PC-9 (cell line): ENCODE measurements at regions not wholly inside any gene's neighbourhood (a gene's known extent, or its start where the extent isn't known, plus 50 kb on each side); places are given as distances from the start of the nearest gene placed in this dataset.

Experiments
- CTCF ChIP-seq: fragments of 200-600 bp; sonication (generic); conservative IDR thresholded peaks from 2 replicates; pipeline ENCODE4 v1.6.1; 2017; ENCODE audit warnings: mixed run types, antibody characterized with exemption, mild to moderate bottlenecking, moderate library complexity
- EZH2 ChIP-seq: fragments of 200-600 bp; sonication (generic); IDR thresholded peaks from 2 replicates; pipeline ENCODE4 v1.8.0; 2017; ENCODE audit warnings: antibody characterized with exemption, low read depth

GRCh38 chr6:9205645-9206044 lies 770.3 kb upstream of the SLC35B3 start:
- TF ChIP-seq CTCF (no peak), EZH2 (no peak)
